ENCODE measurements at regions not wholly inside any gene's neighbourhood (a gene's known extent, or its start where the extent isn't known, plus 50 kb on each side); places are given as distances from the start of the nearest gene placed in this dataset.

DNA sequence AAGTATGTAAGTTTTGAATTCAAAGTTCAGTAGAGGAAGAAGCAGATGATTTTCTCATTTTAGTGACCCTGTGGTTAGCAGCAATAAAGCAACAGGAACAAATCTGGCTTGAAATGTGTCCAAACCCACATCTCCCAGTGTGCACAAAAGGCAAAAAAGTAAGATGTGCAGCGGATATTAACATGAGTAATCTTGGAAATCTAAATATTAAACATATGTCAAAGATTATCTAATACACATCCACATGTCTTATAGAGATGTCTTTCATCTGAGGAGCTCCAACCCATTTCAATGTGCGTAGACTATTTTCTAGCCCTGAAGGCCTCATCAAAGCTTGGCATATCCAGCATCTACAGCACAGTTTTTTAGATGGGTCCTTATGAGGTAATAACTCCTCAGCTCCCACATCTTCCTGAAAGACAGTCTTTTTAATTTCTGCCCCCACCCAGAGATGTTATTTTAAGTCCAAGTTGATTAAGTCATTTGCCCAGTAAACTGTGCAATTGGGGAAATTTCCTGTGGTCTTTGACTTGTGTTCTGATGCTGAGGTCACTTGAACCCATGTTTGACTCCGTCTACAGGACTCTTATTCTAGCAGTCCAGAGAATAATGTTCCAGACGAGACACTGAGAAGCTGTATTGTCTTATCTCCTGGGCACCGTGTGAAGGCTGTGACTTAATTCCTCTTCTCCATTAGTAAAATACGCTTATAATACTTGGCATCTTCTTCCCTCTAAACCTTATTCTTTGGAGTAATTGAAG, 73.7 kb downstream of the LMO4 start:
- 63 to 71% (median 68%) methylated on average over 6 of the region's 6 CpGs for WGBS, 5 donors
- H3K27ac ChIP-seq = no peak overlapping the region
- TF ChIP-seq, protein P1, sequence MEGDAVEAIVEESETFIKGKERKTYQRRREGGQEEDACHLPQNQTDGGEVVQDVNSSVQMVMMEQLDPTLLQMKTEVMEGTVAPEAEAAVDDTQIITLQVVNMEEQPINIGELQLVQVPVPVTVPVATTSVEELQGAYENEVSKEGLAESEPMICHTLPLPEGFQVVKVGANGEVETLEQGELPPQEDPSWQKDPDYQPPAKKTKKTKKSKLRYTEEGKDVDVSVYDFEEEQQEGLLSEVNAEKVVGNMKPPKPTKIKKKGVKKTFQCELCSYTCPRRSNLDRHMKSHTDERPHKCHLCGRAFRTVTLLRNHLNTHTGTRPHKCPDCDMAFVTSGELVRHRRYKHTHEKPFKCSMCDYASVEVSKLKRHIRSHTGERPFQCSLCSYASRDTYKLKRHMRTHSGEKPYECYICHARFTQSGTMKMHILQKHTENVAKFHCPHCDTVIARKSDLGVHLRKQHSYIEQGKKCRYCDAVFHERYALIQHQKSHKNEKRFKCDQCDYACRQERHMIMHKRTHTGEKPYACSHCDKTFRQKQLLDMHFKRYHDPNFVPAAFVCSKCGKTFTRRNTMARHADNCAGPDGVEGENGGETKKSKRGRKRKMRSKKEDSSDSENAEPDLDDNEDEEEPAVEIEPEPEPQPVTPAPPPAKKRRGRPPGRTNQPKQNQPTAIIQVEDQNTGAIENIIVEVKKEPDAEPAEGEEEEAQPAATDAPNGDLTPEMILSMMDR (IDR thresholded peaks at IDR 0.05 in 8 of 11, conservative IDR thresholded peaks at IDR 0.05 in 3 of 11) = no peak
- TF ChIP-seq POLR2AphosphoS5 (IDR thresholded peaks at IDR 0.05) (no peak), POLR2A (IDR thresholded peaks at IDR 0.05) (no peak)
- no peaks in the 10 kb centered on the region for H3K9me3 ChIP-seq
- intact Hi-C loops (cut with DNase I; ENCODE audit: low total_unique reads) = no loop called here
- no peak overlapping the region for H3K4me3 ChIP-seq
- H3K27me3 ChIP-seq (replicated peaks in 1 of 7) = no peaks in the 10 kb centered on the region
- H3K36me3 ChIP-seq = no peaks in the 10 kb centered on the region
- DNase-seq = no peak
- H3K4me1 ChIP-seq = peaks cover 0 to 8% (median 0%) of the 10 kb centered on the region in 6 donors

DNA sequence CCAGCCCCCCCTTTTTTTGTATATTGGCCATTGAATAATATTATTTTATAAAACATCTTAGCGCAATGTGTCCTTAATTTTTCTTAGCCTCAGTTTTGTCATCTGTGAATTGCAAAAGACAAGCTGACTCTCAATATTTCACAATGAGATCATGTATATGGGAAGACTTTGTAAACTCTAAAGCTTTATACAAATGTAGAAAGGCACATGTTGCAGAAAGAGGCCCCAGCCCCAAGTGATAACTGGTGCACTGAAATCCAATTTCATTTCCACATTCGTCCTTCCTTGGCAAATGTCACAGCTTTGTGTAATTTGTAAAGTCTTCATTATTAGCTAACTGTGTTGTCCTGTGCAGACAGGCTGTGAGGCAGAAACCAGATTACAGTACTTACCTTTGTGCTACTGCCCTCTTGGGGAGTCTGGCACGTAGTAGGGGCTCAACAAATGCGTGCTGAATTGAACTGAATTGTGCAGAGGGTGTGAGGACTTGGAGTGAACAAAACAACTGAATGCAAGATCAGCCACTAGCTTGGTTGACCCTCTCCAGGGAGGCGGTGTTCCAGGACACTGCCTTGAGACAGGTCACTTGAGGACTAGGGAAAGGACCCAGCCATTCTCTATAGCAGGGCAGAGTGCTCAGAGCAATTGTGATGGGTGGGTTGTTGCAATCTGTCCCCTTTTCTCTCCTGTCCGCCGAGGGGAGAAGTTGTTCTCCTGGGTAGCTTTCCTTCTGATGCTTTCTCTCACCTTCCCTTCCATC, 74.6 kb downstream of the LMO4 start:
- 72 to 92% (median 73%) methylated on average over 7 of the region's 7 CpGs for whole genome bisulfite sequencing, 5 donors
- no peak for TF ChIP-seq POLR2AphosphoS5 (IDR thresholded peaks at IDR 0.05)
- TF ChIP-seq, protein P1 (IDR thresholded peaks at IDR 0.05 in 8 of 11, conservative IDR thresholded peaks at IDR 0.05 in 3 of 11) = no peak
- TF ChIP-seq POLR2A (IDR thresholded peaks at IDR 0.05) = no peak
- intact Hi-C loops (cut with DNase I; ENCODE audit: low total_unique reads) = no loop called here

DNA sequence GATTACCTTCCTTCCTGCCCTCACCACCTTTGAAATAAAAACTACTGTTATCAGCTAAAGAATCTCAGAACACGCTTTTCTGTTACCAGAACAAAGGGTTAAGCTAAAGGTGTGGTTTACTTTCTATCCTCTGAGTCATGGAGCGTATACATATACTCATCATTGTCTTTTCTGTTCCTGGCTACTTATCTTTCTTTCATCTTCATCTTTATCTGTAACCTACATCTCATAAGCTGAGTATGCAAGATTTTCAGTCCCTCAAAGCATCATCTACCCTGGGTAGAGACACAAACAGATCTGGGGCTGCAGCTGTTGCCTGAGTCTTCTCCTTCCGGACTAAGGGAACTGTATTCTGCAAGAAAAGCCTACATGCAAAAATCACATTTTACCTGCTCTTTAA, 75.6 kb downstream of the LMO4 start:
- intact Hi-C loops (cut with DNase I; ENCODE audit: low total_unique reads) = no loop called here

More for the DNA sequence above, 74.6 kb downstream of the LMO4 start:
- Histone ChIP-seq H3K9me3 (no peaks in the 10 kb centered on the region), H3K36me3 (no peaks in the 10 kb centered on the region), H3K27me3 (replicated peaks in 1 of 7) (no peaks in the 10 kb centered on the region), H3K27ac (no peak overlapping the region), H3K4me1 (peaks cover 0 to 8% (median 0%) of the 10 kb centered on the region in 6 donors), H3K4me3 (no peak overlapping the region)
- DNase-seq = no peak

More for the DNA sequence above, 75.6 kb downstream of the LMO4 start:
- TF ChIP-seq POLR2AphosphoS5 (IDR thresholded peaks at IDR 0.05) (no peak), POLR2A (IDR thresholded peaks at IDR 0.05) (no peak)
- TF ChIP-seq, protein P1 (IDR thresholded peaks at IDR 0.05 in 8 of 11, conservative IDR thresholded peaks at IDR 0.05 in 3 of 11) = no peak
- H3K27me3 ChIP-seq (replicated peaks in 1 of 7) = no peaks in the 10 kb centered on the region
- H3K36me3 ChIP-seq = no peaks in the 10 kb centered on the region
- no peak overlapping the region for H3K4me3 ChIP-seq
- no peak for DNase-seq
- WGBS, 5 donors = 69 to 80% (median 76%) methylated on average over 3 of the region's 3 CpGs
- no peaks in the 10 kb centered on the region for H3K9me3 ChIP-seq
- peaks cover 0 to 8% (median 0%) of the 10 kb centered on the region in 6 donors for H3K4me1 ChIP-seq
- H3K27ac ChIP-seq = no peak overlapping the region
